ENCODE measurements at regions not wholly inside any gene's neighbourhood (a gene's known extent, or its start where the extent isn't known, plus 50 kb on each side); places are given as distances from the start of the nearest gene placed in this dataset.

- H3K4me2 ChIP-seq (ENCODE audit: low read length), result no peak overlapping the region
- no peaks in the 10 kb centered on the region for H3K36me3 ChIP-seq (ENCODE audit: control insufficient read depth, low read length)
- no peaks in the 10 kb centered on the region for H3K27me3 ChIP-seq (ENCODE audit: control insufficient read depth, low read length)
- H4K20me1 ChIP-seq (ENCODE audit: control insufficient read depth, insufficient read depth, low read depth, low read length), result no peaks in the 10 kb centered on the region
- no peak overlapping the region for H3K4me3 ChIP-seq (ENCODE audit: low read length)
- H3F3A ChIP-seq (ENCODE audit: control insufficient read depth, insufficient read depth), result no peaks in the 10 kb centered on the region
- TF ChIP-seq CTCF (IDR thresholded peaks at IDR 0.05; ENCODE audit: low read depth, low read length, poor library complexity, severe bottlenecking) (no peak), EZH2phosphoT487 (IDR thresholded peaks at IDR 0.05; ENCODE audit: borderline replicate concordance, low read length) (no peak)
- no peak overlapping the region for H3K27ac ChIP-seq (ENCODE audit: low read depth, low read length)
- H3K9me3 ChIP-seq (ENCODE audit: control insufficient read depth, insufficient read depth, low read length), result no peaks in the 10 kb centered on the region
- no peaks in the 10 kb centered on the region for H3K79me2 ChIP-seq (ENCODE audit: control insufficient read depth, low read length)
- H3K4me1 ChIP-seq (ENCODE audit: control insufficient read depth, low read length), result peaks cover 9% of the 10 kb centered on the region
- H3K9me2 ChIP-seq (replicated peaks; ENCODE audit: control insufficient read depth, low read length), result no peaks in the 10 kb centered on the region; the same call in 1 of the 2 replicates
These were observed 321.6 kb upstream of the RUNX1 start for GRCh38 chr21:35370671-35371070.

GRCh38 chr21:35370071-35370470 is 321.0 kb upstream of the RUNX1 start:
- no peaks in the 10 kb centered on the region for H4K20me1 ChIP-seq (ENCODE audit: control insufficient read depth, insufficient read depth, low read depth, low read length)
- peaks cover 9% of the 10 kb centered on the region for H3K4me1 ChIP-seq (ENCODE audit: control insufficient read depth, low read length)
- no peaks in the 10 kb centered on the region for H3K36me3 ChIP-seq (ENCODE audit: control insufficient read depth, low read length)
- H3K9me3 ChIP-seq (ENCODE audit: control insufficient read depth, insufficient read depth, low read length), result no peaks in the 10 kb centered on the region
- no peaks in the 10 kb centered on the region for H3K79me2 ChIP-seq (ENCODE audit: control insufficient read depth, low read length)
- H3K4me3 ChIP-seq (ENCODE audit: low read length), result no peak overlapping the region
- H3K9me2 ChIP-seq (replicated peaks; ENCODE audit: control insufficient read depth, low read length), result no peaks in the 10 kb centered on the region; the same call in 1 of the 2 replicates
- H3F3A ChIP-seq (ENCODE audit: control insufficient read depth, insufficient read depth), result no peaks in the 10 kb centered on the region
- no peak overlapping the region for H3K27ac ChIP-seq (ENCODE audit: low read depth, low read length)
- H3K27me3 ChIP-seq (ENCODE audit: control insufficient read depth, low read length), result no peaks in the 10 kb centered on the region
- TF ChIP-seq EZH2phosphoT487 (IDR thresholded peaks at IDR 0.05; ENCODE audit: borderline replicate concordance, low read length) (no peak), CTCF (IDR thresholded peaks at IDR 0.05; ENCODE audit: low read depth, low read length, poor library complexity, severe bottlenecking) (no peak)
- H3K4me2 ChIP-seq (ENCODE audit: low read length), result no peak overlapping the region

- Histone ChIP-seq H3F3A (ENCODE audit: control insufficient read depth, insufficient read depth) (no peaks in the 10 kb centered on the region), H3K79me2 (ENCODE audit: control insufficient read depth, low read length) (no peaks in the 10 kb centered on the region), H3K36me3 (ENCODE audit: control insufficient read depth, low read length) (no peaks in the 10 kb centered on the region), H3K4me3 (ENCODE audit: low read length) (no peak overlapping the region), H3K27ac (ENCODE audit: low read depth, low read length) (no peak overlapping the region), H3K27me3 (ENCODE audit: control insufficient read depth, low read length) (no peaks in the 10 kb centered on the region), H3K9me3 (ENCODE audit: control insufficient read depth, insufficient read depth, low read length) (no peaks in the 10 kb centered on the region), H3K4me2 (ENCODE audit: low read length) (no peak overlapping the region), H4K20me1 (ENCODE audit: control insufficient read depth, insufficient read depth, low read depth, low read length) (no peaks in the 10 kb centered on the region), H3K4me1 (ENCODE audit: control insufficient read depth, low read length) (peaks cover 4% of the 10 kb centered on the region), H3K9me2 (replicated peaks; ENCODE audit: control insufficient read depth, low read length) (no peaks in the 10 kb centered on the region; the same call in 1 of the 2 replicates)
- TF ChIP-seq CTCF (IDR thresholded peaks at IDR 0.05; ENCODE audit: low read depth, low read length, poor library complexity, severe bottlenecking), result no peak
- TF ChIP-seq EZH2phosphoT487 (IDR thresholded peaks at IDR 0.05; ENCODE audit: borderline replicate concordance, low read length), result no peak
These were observed 319.2 kb upstream of the RUNX1 start for GRCh38 chr21:35368326-35368725.

Data from DOHH2 (cell line).